Prostate gland (tissue), 2 donors: ENCODE measurements at regions not wholly inside any gene's neighbourhood (a gene's known extent, or its start where the extent isn't known, plus 50 kb on each side); places are given as distances from the start of the nearest gene placed in this dataset.

Experiments
- CTCF ChIP-seq, 4 experiments: fragments of 200-600 bp in 2 of 4; fragments of 450-650 bp in 2 of 4; sonication (generic) in 2 of 4; IDR thresholded peaks; 1 replicate in 3 of 4; 2 replicates in 1 of 4; pipeline ENCODE4 v1.5.1; 2016 to 2019; ENCODE audit warnings: antibody characterized with exemption in 4 of 4, mild to moderate bottlenecking in 2 of 4, moderate library complexity in 2 of 4
- POLR2A ChIP-seq: fragments of 450-650 bp; IDR thresholded peaks from one replicate; pipeline ENCODE4 v1.6.1; 2016; ENCODE audit warnings: antibody characterized with exemption, mild to moderate bottlenecking
- POLR2AphosphoS5 ChIP-seq: sonication (generic); formaldehyde crosslinking; IDR thresholded peaks from one replicate; pipeline ENCODE4 v1.6.1; 2017; ENCODE audit warnings: antibody characterized with exemption

- TF ChIP-seq CTCF (IDR thresholded peaks at IDR 0.05) (no peak), POLR2A (no peak), POLR2AphosphoS5 (no peak)
These were observed 333.9 kb upstream of the ARPP21 start for GRCh38 chr3:35305406-35305805.
